ENCODE measurements at regions not wholly inside any gene's neighbourhood (a gene's known extent, or its start where the extent isn't known, plus 50 kb on each side); places are given as distances from the start of the nearest gene placed in this dataset.

DNA sequence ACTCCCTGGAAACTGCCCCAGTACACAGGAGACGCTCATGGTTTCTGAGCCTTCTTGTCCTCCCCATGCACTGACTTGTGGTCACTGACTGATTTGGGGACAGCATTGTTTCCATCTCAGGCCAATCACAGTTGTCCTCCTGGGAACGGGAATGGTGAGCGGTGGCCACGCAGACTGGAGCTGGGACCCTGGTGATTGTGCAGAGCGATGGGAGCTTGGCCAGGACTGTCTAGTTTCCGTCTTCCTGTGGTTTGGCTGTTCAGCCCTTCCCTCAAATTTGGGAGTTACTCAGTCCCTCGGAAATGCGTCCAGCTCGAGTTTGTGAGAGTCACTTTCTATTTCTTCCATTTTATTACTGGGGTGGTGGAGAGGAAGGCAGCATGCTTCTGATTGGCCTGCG is 250.9 kb downstream of the ACTR3B start:
- no peak overlapping the region for H3K4me3 Mint-ChIP-seq
- Histone ChIP-seq H3K9me3 (ENCODE audit: control insufficient read depth in 1 of 2, low read length in 2 of 2) (no peaks in the 10 kb centered on the region), H3K27me3 (ENCODE audit: insufficient read depth, low read length) (no peaks in the 10 kb centered on the region), H3K27ac (ENCODE audit: low read depth, low read length) (no peak overlapping the region), H3K4me1 (ENCODE audit: insufficient read depth, low read length) (no peaks in the 10 kb centered on the region), H3K4me3 (ENCODE audit: low read length in 2 of 2) (no peak overlapping the region), H3K36me3 (ENCODE audit: insufficient read depth, low read length) (no peaks in the 10 kb centered on the region)
- ChIA-PET CTCF (ENCODE audit: partially characterized antibody) (no interaction called here), POLR2A (ENCODE audit: partially characterized antibody) (no interaction called here)
- no peaks in the 10 kb centered on the region for H3K27me3 Mint-ChIP-seq
- H3K9me3 Mint-ChIP-seq = peaks cover 0 to 2% (median 0%) of the 10 kb centered on the region in 8 donors
- no peak for DNase-seq
- no peaks in the 10 kb centered on the region for H3K36me3 Mint-ChIP-seq
- H3K4me1 Mint-ChIP-seq = no peaks in the 10 kb centered on the region
- intact Hi-C loops (cut with micrococcal nuclease) = no loop called here
- no peak overlapping the region for H3K27ac Mint-ChIP-seq

DNA sequence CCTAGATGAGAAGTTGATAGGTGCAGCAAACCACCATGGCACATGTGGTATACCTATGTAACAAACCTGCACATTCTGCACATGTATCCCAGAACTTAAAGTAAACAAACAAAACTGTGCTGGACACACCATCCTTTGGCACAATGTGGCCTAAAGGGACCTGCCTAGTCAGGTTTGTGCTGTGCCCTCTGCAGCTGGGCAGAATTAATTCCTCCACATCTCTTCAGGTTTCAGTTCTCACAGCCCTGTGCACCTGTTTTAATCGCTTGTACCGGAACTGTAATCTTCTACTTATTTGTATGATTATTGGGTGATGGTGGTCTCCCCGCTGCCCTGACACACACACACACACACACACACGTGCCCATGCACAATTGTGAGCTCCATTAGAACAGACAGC is 252.7 kb downstream of the ACTR3B start:
- intact Hi-C loops (cut with micrococcal nuclease) = no loop called here
- ChIA-PET CTCF (ENCODE audit: partially characterized antibody) (no interaction called here), POLR2A (ENCODE audit: partially characterized antibody) (no interaction called here)
- no peak overlapping the region for H3K4me3 Mint-ChIP-seq
- no peak overlapping the region for H3K27ac Mint-ChIP-seq
- Histone ChIP-seq H3K36me3 (ENCODE audit: insufficient read depth, low read length) (no peaks in the 10 kb centered on the region), H3K4me1 (ENCODE audit: insufficient read depth, low read length) (no peaks in the 10 kb centered on the region), H3K27ac (ENCODE audit: low read depth, low read length) (no peak overlapping the region), H3K4me3 (ENCODE audit: low read length in 2 of 2) (no peak overlapping the region), H3K9me3 (ENCODE audit: control insufficient read depth in 1 of 2, low read length in 2 of 2) (no peaks in the 10 kb centered on the region), H3K27me3 (ENCODE audit: insufficient read depth, low read length) (no peaks in the 10 kb centered on the region)
- no peaks in the 10 kb centered on the region for H3K27me3 Mint-ChIP-seq
- H3K4me1 Mint-ChIP-seq = no peaks in the 10 kb centered on the region
- H3K36me3 Mint-ChIP-seq = no peaks in the 10 kb centered on the region
- peaks cover 0 to 2% (median 0%) of the 10 kb centered on the region in 8 donors for H3K9me3 Mint-ChIP-seq
- no peak for DNase-seq

DNA sequence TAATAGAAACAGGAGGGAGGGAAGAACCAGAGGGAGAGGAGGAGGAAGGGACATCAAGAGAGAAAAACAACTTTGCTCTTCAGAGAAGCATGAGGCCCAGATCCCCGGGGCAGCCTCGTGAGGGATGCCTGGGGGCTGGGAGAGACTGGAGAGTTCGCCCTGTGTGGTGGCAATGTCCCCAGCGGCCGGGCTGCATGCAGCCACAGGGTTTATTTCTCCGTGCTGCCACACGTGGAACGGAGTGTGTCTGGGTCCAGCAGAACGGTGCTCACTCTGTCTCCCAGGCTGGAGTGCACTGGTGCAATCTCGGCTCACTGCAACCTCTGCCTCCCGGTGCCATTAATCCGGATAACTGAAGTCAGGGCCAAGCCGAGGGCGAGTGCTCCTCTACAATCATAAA is 257.7 kb downstream of the ACTR3B start:
- no peaks in the 10 kb centered on the region for H3K27me3 ChIP-seq (ENCODE audit: insufficient read depth, low read length)

DNA sequence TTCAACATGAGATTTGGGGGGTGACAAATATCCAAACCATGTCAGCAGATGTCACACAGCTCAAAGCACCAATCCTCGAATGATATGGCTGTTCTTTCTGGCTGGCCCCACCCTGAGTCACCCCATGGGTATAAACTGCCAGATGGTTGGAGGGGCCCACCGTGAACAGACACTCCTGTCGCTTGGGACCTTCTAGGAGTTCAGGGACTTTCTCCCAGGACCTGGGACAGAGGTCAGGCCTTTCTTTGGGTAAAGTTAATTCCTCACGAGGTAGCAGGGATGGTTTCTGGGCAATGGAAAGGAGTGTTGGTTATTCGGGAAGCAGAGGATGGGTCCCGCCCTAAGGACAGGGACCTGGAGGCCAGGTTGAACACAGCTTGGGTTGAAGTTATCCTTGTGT is 262.0 kb downstream of the ACTR3B start:
- Histone ChIP-seq H3K4me3 (ENCODE audit: low read length in 2 of 2) (no peak overlapping the region), H3K27ac (ENCODE audit: low read depth, low read length) (no peak overlapping the region), H3K27me3 (ENCODE audit: insufficient read depth, low read length) (no peaks in the 10 kb centered on the region), H3K9me3 (ENCODE audit: control insufficient read depth in 1 of 2, low read length in 2 of 2) (no peaks in the 10 kb centered on the region), H3K4me1 (ENCODE audit: insufficient read depth, low read length) (no peaks in the 10 kb centered on the region), H3K36me3 (ENCODE audit: insufficient read depth, low read length) (no peaks in the 10 kb centered on the region)
- no peak for DNase-seq
- intact Hi-C loops (cut with micrococcal nuclease) = no loop called here
- ChIA-PET POLR2A (ENCODE audit: partially characterized antibody) (no interaction called here), CTCF (ENCODE audit: partially characterized antibody) (no interaction called here)
- Mint-ChIP-seq H3K4me3 (no peak overlapping the region), H3K27ac (no peak overlapping the region), H3K36me3 (no peaks in the 10 kb centered on the region), H3K27me3 (peaks cover 0 to 4% of the 10 kb centered on the region in 2 donors), H3K9me3 (peaks cover 0 to 2% (median 0%) of the 10 kb centered on the region in 8 donors), H3K4me1 (no peaks in the 10 kb centered on the region)

More for the DNA sequence above, 257.7 kb downstream of the ACTR3B start:
- no peak overlapping the region for H3K27ac Mint-ChIP-seq
- DNase-seq = no peak
- H3K36me3 Mint-ChIP-seq = no peaks in the 10 kb centered on the region
- H3K4me3 Mint-ChIP-seq = no peak overlapping the region
- H3K27me3 Mint-ChIP-seq = peaks cover 0 to 2% of the 10 kb centered on the region in 2 donors
- no peaks in the 10 kb centered on the region for H3K36me3 ChIP-seq (ENCODE audit: insufficient read depth, low read length)
- ChIA-PET POLR2A (ENCODE audit: partially characterized antibody) (no interaction called here), CTCF (ENCODE audit: partially characterized antibody) (no interaction called here)
- H3K9me3 ChIP-seq (ENCODE audit: control insufficient read depth in 1 of 2, low read length in 2 of 2) = no peaks in the 10 kb centered on the region
- H3K27ac ChIP-seq (ENCODE audit: low read depth, low read length) = no peak overlapping the region
- H3K4me1 ChIP-seq (ENCODE audit: insufficient read depth, low read length) = no peaks in the 10 kb centered on the region
- intact Hi-C loops (cut with micrococcal nuclease) = no loop called here
- H3K4me1 Mint-ChIP-seq = no peaks in the 10 kb centered on the region
- H3K9me3 Mint-ChIP-seq = peaks cover 0 to 2% (median 0%) of the 10 kb centered on the region in 8 donors
- no peak overlapping the region for H3K4me3 ChIP-seq (ENCODE audit: low read length in 2 of 2)

DNA sequence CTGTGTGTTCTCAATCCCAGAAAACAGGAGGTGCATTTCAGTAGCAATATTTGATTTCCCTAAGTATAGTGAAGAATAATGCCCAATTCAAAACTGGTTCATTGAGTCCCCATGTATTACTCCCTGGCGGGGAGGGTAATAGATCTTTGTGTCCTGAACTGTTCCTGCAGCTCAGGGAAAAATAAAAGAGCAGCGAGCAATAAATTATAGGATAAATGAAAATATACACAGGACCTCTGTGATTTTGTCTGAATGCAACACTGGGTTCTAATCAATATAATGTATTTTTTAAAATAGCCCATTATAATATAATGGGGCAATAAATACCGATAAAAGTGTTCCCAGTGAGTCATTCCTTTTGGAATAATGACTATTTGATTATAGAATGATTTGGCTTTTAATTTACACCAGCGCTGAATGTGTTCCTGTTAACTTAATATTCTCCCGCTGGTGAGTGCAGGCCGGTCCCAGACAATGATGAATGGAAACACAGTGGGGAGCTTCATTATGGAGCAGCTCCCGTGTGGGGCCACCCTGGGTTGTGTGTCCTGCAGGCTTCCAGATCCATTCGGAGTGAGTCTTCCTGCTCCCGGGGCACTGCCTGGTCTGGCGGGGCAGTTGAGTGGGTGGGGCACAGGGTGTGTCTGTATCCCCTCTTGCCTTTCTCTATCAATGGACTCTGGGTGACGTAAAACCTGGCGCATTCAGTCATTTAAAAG is 263.1 kb downstream of the ACTR3B start:
- no peaks in the 10 kb centered on the region for H3K27me3 ChIP-seq (ENCODE audit: insufficient read depth, low read length)
- ChIA-PET POLR2A (ENCODE audit: partially characterized antibody) (no interaction called here), CTCF (ENCODE audit: partially characterized antibody) (no interaction called here)

DNA sequence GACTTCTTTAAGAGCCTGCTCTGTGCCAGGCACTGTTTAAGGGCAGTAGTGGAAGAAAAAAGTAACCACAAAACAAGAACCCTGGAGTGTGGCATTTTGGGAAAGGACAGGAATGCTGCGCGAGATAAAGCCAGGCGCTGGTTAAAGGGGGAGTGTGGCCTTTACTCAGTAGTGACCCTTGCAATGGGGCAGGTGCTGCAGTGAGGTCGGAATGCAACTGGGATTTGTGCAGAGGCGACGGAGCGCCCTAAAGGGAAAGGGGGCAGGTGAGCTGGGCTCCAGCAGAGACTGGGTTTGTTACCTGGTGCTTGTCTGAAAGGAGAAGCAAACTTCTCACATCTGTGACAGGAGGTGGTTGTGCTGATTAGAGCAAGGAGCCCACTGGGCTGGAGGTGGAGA is 263.6 kb downstream of the ACTR3B start:
- no peaks in the 10 kb centered on the region for H3K4me1 Mint-ChIP-seq
- CTCF ChIA-PET (ENCODE audit: partially characterized antibody) = no interaction called here
- no peak overlapping the region for H3K4me3 ChIP-seq (ENCODE audit: low read length in 2 of 2)
- H3K27me3 ChIP-seq (ENCODE audit: insufficient read depth, low read length) = no peaks in the 10 kb centered on the region
- no peaks in the 10 kb centered on the region for H3K4me1 ChIP-seq (ENCODE audit: insufficient read depth, low read length)
- H3K27me3 Mint-ChIP-seq = peaks cover 0 to 4% of the 10 kb centered on the region in 2 donors
- no peak overlapping the region for H3K27ac ChIP-seq (ENCODE audit: low read depth, low read length)
- H3K9me3 Mint-ChIP-seq = peaks cover 0 to 2% (median 0%) of the 10 kb centered on the region in 8 donors
- no peak overlapping the region for H3K4me3 Mint-ChIP-seq
- H3K27ac Mint-ChIP-seq = no peak overlapping the region
- no peak for DNase-seq
- H3K36me3 ChIP-seq (ENCODE audit: insufficient read depth, low read length) = no peaks in the 10 kb centered on the region
- H3K36me3 Mint-ChIP-seq = no peaks in the 10 kb centered on the region
- no peaks in the 10 kb centered on the region for H3K9me3 ChIP-seq (ENCODE audit: control insufficient read depth in 1 of 2, low read length in 2 of 2)
- intact Hi-C loops (cut with micrococcal nuclease) = no loop called here
- POLR2A ChIA-PET (ENCODE audit: partially characterized antibody) = no interaction called here

More for the DNA sequence above, 263.1 kb downstream of the ACTR3B start:
- Histone ChIP-seq H3K4me3 (ENCODE audit: low read length in 2 of 2) (no peak overlapping the region), H3K27ac (ENCODE audit: low read depth, low read length) (no peak overlapping the region), H3K36me3 (ENCODE audit: insufficient read depth, low read length) (no peaks in the 10 kb centered on the region), H3K4me1 (ENCODE audit: insufficient read depth, low read length) (no peaks in the 10 kb centered on the region), H3K9me3 (ENCODE audit: control insufficient read depth in 1 of 2, low read length in 2 of 2) (no peaks in the 10 kb centered on the region)
- Mint-ChIP-seq H3K4me1 (no peaks in the 10 kb centered on the region), H3K36me3 (no peaks in the 10 kb centered on the region), H3K27ac (no peak overlapping the region), H3K4me3 (no peak overlapping the region), H3K27me3 (peaks cover 0 to 4% of the 10 kb centered on the region in 2 donors), H3K9me3 (peaks cover 0 to 2% (median 0%) of the 10 kb centered on the region in 8 donors)
- intact Hi-C loops (cut with micrococcal nuclease) = no loop called here
- DNase-seq = no peak

DNA sequence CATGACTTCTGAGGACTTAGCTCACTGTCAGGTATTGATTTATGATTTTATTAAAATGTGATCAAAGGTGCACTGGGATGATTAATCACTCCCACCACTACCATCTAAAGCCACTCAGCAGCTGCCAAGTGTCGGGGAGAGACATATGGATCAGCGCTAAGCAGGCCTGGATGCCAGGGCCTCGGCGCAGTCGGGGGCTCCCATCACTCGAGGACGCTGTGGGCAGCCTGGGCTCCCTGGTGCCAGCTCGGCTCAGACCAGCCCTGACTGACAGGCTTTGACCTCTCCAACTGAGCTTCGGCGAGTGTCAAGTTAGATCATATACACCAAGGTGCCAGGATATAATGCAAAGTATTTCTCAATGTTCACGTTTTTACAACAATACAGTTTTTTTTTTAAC is 267.7 kb downstream of the ACTR3B start:
- POLR2A ChIA-PET (ENCODE audit: partially characterized antibody) = no interaction called here
- H3K36me3 Mint-ChIP-seq = no peaks in the 10 kb centered on the region
- intact Hi-C loops (cut with micrococcal nuclease) = no loop called here
- H3K27ac Mint-ChIP-seq = no peak overlapping the region
- H3K9me3 Mint-ChIP-seq = peaks cover 0 to 1% (median 0%) of the 10 kb centered on the region in 8 donors
- no peak for DNase-seq
- no peak overlapping the region for H3K4me3 Mint-ChIP-seq
- no peaks in the 10 kb centered on the region for H3K27me3 ChIP-seq (ENCODE audit: insufficient read depth, low read length)
- no peaks in the 10 kb centered on the region for H3K4me1 Mint-ChIP-seq
- H3K4me1 ChIP-seq (ENCODE audit: insufficient read depth, low read length) = no peaks in the 10 kb centered on the region
- peaks cover 0 to 2% of the 10 kb centered on the region in 2 donors for H3K27me3 Mint-ChIP-seq
- H3K36me3 ChIP-seq (ENCODE audit: insufficient read depth, low read length) = no peaks in the 10 kb centered on the region
- no peak overlapping the region for H3K4me3 ChIP-seq (ENCODE audit: low read length in 2 of 2)
- CTCF ChIA-PET (ENCODE audit: partially characterized antibody) = no interaction called here
- no peaks in the 10 kb centered on the region for H3K9me3 ChIP-seq (ENCODE audit: control insufficient read depth in 1 of 2, low read length in 2 of 2)
- no peak overlapping the region for H3K27ac ChIP-seq (ENCODE audit: low read depth, low read length)

DNA sequence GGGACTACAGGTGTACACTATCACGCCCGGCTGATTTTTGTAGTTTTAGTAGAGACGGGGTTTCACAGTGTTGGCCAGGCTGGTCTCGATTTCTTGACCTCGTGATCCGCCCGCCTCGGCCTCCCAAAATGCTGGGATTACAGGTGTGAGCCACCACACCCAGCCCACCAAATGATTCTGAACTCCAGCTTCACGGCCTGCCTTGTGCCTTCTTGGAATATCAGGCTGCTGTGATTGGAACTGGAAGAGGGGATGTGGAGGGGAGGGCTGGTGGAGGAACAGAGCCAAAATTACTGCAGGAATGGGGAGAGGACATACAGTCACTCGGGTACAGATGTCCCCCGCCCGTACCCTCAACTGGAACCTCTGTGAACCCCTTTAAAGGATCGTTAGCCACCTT is 268.4 kb downstream of the ACTR3B start:
- Mint-ChIP-seq H3K4me3 (no peak overlapping the region), H3K27ac (no peak overlapping the region), H3K27me3 (no peaks in the 10 kb centered on the region), H3K36me3 (no peaks in the 10 kb centered on the region), H3K9me3 (no peaks in the 10 kb centered on the region), H3K4me1 (no peaks in the 10 kb centered on the region)
- H3K27me3 ChIP-seq (ENCODE audit: insufficient read depth, low read length) = no peaks in the 10 kb centered on the region
- no peaks in the 10 kb centered on the region for H3K9me3 ChIP-seq (ENCODE audit: control insufficient read depth in 1 of 2, low read length in 2 of 2)
- CTCF ChIA-PET (ENCODE audit: partially characterized antibody) = no interaction called here
- H3K4me1 ChIP-seq (ENCODE audit: insufficient read depth, low read length) = no peaks in the 10 kb centered on the region
- H3K36me3 ChIP-seq (ENCODE audit: insufficient read depth, low read length) = no peaks in the 10 kb centered on the region
- no peak overlapping the region for H3K27ac ChIP-seq (ENCODE audit: low read depth, low read length)
- no peak overlapping the region for H3K4me3 ChIP-seq (ENCODE audit: low read length in 2 of 2)
- POLR2A ChIA-PET (ENCODE audit: partially characterized antibody) = no interaction called here
- DNase-seq = no peak
- intact Hi-C loops (cut with micrococcal nuclease) = no loop called here

All from CD4-positive, alpha-beta memory T cell (primary cell).